ENCODE measurements at regions not wholly inside any gene's neighbourhood (a gene's known extent, or its start where the extent isn't known, plus 50 kb on each side); places are given as distances from the start of the nearest gene placed in this dataset.
A peak's percentile ranks its signal among the peaks of the same experiment; 100 is the strongest.

- H3K56ac ChIP-seq (replicated peaks; ENCODE audit: insufficient read length, low read depth, low read length) = no peak overlapping the region
- FAIRE-seq (no peak), DNase-seq (ENCODE audit: low read depth in 1 of 2, low spot score in 2 of 2) (no peak)
- 0 out of 2 replicates have a peak overlapping the region, but pooled peaks have one; percentile 16 for H2BK5ac ChIP-seq (ENCODE audit: low read depth, low read length)
- H2BK15ac ChIP-seq (ENCODE audit: low read length) = no peak overlapping the region
- no peaks in the 10 kb centered on the region for H3K36me3 ChIP-seq (ENCODE audit: control insufficient read depth in 2 of 4, insufficient read depth in 4 of 4, low read length in 3 of 4)
- H3K79me1 ChIP-seq (ENCODE audit: low read depth, low read length) = no peaks in the 10 kb centered on the region
- 94% methylated on average over 8 of the region's 8 CpGs; no CpG with 5 or more reads in 1 of the 2 experiments for WGBS, 2 experiments (ENCODE audit: extremely low coverage in 1 of 2, insufficient coverage in 1 of 2, insufficient read length in 1 of 2, insufficient replicate concordance in 2 of 2, low coverage in 1 of 2, low lambda C conversion rate in 2 of 2, missing lambda C conversion rate in 1 of 2)
- no peaks in the 10 kb centered on the region for H3K23me2 ChIP-seq (ENCODE audit: low read depth, low read length)
- ChIA-PET POLR2A (ENCODE audit: partially characterized antibody) (interaction anchor here (0.6 kb wide), 1 partner anchor 114 kb away, joined by 4 read pairs; no protein-coding TSS in a partner anchor), CTCF (ENCODE audit: partially characterized antibody) (interaction anchor here (0.8 to 3.6 kb wide), 8 partner anchors 8 to 216 kb away, joined by 3 to 14 read pairs (median 4); no protein-coding TSS in a partner anchor)
- no peak overlapping the region for H4K91ac ChIP-seq (replicated peaks; ENCODE audit: insufficient read length, low read length)
- H4K8ac ChIP-seq (ENCODE audit: extremely low read depth, insufficient read depth, low read length) = no peak overlapping the region
- H3K14ac ChIP-seq (ENCODE audit: insufficient read length) = no peak overlapping the region
- H3K79me2 ChIP-seq (ENCODE audit: control insufficient read depth in 1 of 2, insufficient read depth in 2 of 2, low read length in 2 of 2) = no peaks in the 10 kb centered on the region
- H4K20me1 ChIP-seq (replicated peaks in 1 of 2; ENCODE audit: control insufficient read depth in 1 of 2, insufficient read depth in 2 of 2, low read length in 2 of 2) = no peaks in the 10 kb centered on the region
- peak overlapping the region; percentile 19; the same call in 1 of the 2 replicates for H3K18ac ChIP-seq (ENCODE audit: extremely low read depth, low read length)
- no peak overlapping the region for H2BK20ac ChIP-seq (ENCODE audit: low read length)
- H2AFZ ChIP-seq (ENCODE audit: low read length) = no peak overlapping the region; the same call in 1 of the 2 replicates
- H2BK12ac ChIP-seq (ENCODE audit: low read depth, low read length) = no peak overlapping the region
- no peak overlapping the region for H3K4me2 ChIP-seq (ENCODE audit: insufficient read depth in 1 of 2, low read depth in 2 of 2, low read length in 2 of 2)
- H3K23ac ChIP-seq (ENCODE audit: insufficient read length) = no peak overlapping the region
- TF ChIP-seq BACH1 (IDR thresholded peaks at IDR 0.05; ENCODE audit: low read length) (no peak), TAF1 (IDR thresholded peaks at IDR 0.05; ENCODE audit: low read depth, low read length) (no peak), FOSL1 (IDR thresholded peaks at IDR 0.05; ENCODE audit: insufficient read depth, low read depth, low read length) (no peak)
- no peak overlapping the region for H3K4me3 ChIP-seq (ENCODE audit: extremely low read depth in 1 of 4, insufficient read depth in 2 of 4, low read depth in 3 of 4, low read length in 4 of 4)
- no peak overlapping the region for H2AK5ac ChIP-seq (ENCODE audit: low read depth, low read length)
- no peaks in the 10 kb centered on the region; a peak in 1 of 4 replicates for H3K9me3 ChIP-seq (ENCODE audit: insufficient read depth in 2 of 2, low read depth in 1 of 2, low read length in 1 of 2)
- no peak overlapping the region for H3K27ac ChIP-seq (ENCODE audit: low read depth, low read length)
- H3K4ac ChIP-seq (replicated peaks; ENCODE audit: insufficient read length, low read depth, low read length) = no peak overlapping the region
- peaks cover 0 to 3% (median 0%) of the 10 kb centered on the region in 4 experiments; a peak in 2 of 7 replicates for H3K4me1 ChIP-seq (replicated peaks in 1 of 4; ENCODE audit: control insufficient read depth in 3 of 4, insufficient read depth in 4 of 4, low read length in 3 of 4)
- no peaks in the 10 kb centered on the region for H3K27me3 ChIP-seq (replicated peaks in 1 of 4; ENCODE audit: control insufficient read depth in 3 of 4, extremely low read depth in 1 of 4, insufficient read depth in 3 of 4, low read length in 3 of 4)
- no peak overlapping the region for H3K9ac ChIP-seq (replicated peaks in 1 of 4; ENCODE audit: extremely low read depth in 1 of 4, low read depth in 3 of 4, low read length in 3 of 4)
- no peak overlapping the region for H4K5ac ChIP-seq (ENCODE audit: insufficient read length, low read depth, low read length)
- H2BK120ac ChIP-seq (replicated peaks; ENCODE audit: low read depth, low read length) = no peak overlapping the region
Observed at GRCh38 chr4:26141911-26142638, 178.7 kb upstream of the RBPJ start.

All from H1 (cell line).